ENCODE measurements at regions not wholly inside any gene's neighbourhood (a gene's known extent, or its start where the extent isn't known, plus 50 kb on each side); places are given as distances from the start of the nearest gene placed in this dataset.

DNA sequence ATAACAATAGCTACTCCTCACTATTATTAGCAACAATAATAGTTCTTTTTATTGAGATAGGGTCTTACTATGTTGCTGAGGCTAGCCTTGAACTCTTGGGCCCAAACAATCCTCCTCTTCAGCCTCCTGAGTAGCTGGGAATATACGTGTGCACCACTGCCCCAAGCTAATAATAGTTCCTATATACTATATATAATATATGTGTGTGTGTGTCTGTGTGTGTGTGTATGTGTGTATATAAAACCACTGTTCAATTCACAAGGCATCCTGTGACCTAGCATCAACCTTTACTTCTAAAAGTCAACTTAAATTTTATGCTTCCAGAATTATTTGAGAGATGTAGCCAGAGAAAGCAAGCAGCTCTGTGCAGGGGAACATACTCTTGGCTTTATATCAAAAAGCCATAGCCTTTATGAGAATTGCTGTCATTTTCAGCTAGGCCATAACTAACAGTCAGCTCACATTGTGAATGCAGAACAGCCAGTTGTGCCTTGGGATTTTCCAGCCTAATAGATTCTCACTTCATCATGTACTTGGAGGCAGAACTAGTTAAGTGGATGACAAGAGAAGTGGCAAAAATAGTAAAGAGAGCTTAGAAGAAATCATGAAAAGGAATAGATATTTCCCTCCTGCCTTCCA, 665.5 kb downstream of the NYAP2 start:
- DNase-seq: no peak

DNA sequence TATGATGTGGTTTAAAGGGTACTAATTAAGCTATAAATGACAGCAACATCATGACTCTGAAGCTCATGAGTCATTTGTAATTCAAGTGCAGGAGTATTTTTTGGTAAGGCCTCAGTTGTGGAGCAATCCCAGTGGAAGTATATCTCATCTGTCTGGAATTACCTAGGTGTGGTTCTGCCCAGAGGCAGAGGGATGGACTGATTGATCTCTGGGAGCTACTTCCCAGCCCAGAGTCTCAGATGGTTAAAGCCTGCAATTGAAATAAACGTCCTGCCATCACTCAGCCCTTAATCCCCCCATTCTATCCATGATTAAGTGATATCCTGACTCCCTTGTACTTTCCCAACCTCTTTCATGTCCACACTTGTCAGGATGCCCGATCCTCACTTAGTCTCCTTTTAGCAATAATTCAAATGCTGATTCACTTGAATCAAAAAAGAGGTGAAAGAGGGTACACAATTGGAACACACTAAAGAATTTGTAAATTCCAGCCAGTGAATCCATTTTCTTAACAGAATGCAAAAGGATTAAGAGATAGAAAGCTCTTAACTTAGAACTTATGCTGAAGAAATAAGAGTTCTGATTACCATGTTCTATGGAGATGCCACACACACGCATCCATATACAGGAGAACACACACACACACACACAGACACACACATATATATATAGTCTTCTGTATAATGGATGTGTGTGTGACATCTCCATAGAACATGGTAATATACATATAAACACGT, 664.4 kb downstream of the NYAP2 start:
- DNase-seq: no peak

DNA sequence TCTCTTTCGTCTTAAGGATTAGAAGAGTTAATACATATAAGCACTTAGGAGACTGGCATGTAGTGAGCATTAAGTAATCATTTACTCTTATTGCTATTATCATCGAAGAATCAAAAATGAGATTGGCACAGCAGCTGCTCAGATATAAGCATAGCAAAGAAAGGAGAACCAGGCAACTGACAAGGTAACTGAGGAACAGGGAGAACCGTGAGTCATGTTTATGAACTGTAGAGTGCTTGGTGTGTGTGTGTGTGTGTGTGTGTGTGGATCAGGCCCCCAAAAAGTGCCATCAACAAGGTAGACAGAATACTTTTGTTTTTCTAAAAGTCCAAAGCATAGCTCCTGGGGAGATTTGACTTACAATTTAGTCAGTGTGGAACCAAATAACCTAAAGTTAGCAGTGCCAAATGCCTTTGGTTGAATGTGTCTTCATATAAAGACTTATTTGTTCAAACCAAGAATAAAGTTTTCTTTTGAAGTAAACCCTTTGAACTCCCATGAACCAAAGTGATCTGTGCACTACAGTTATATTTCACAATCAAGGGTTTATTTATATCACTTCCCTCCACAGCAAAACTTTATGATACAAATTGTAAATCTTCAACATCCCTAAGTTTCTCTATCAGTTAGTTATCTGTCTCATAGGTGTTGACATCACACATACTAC, 660.6 kb downstream of the NYAP2 start:
- no peak for DNase-seq

DNA sequence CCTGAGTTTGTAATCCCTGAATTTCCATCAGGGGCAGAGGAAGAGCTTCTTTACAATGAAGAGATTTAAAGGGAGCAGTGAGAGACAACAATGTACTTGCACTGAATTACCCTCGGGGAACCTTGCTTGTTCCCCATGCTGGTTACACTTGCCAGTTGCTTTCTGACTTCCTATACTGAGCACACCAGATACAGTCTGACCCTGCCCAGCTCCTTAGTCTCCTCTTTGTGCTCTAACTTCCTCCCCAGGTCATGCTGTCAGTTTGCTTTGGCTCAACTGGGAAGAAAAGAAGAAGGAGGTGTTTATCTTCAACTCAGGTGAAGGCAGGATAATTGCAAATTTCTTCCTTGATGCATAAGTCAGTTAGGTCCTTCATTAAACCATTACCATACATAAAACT, 658.4 kb downstream of the NYAP2 start:
- DNase-seq: no peak

DNA sequence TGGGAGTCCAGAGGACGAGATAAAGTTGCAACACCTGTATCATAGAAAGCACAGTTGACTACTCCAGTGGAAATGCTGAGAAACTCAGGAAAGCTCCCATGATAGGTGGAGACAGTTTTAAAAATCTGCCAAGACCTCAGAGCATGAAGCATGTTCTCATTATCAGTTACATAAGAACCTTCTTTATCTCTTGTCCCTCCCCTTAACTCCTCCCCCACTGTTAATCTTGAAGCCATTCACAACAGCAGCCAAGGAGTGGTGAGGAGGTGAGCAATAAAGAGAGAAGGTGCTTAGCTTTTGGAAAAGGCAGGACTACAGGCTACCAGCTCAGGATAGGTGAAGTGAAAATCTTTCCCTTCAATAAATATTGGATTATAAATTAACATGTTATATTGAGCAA, 657.9 kb downstream of the NYAP2 start:
- no peak for DNase-seq

DNA sequence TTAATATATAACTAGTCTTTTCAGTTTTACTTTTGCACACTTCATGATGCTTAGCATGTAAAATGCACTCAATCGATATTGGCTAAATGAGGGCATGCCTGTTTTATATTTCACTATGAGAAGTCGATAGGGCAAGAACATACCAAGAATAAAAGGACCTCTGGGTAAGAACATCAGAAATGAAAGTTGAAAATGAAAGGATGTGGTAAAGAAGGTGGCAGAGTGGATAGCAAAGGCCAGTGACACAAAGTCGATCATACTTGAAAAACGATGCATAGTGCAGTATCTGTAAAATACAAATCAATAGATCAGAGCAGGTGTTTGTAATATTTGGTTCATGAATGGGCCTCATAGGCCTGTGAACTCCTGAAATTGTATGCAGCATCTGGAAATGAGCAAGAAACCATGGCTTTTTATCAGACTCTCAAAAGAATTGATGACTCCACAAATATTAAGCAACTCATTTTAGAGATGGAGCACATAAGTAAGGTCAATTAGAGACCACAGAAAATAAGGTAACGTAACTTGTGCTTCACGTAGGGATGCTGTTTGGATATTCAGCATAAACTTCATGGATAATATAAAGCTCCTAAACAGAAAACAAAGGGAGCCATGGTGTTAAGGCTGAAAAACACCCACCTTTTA, 653.4 kb downstream of the NYAP2 start:
- DNase-seq: no peak

DNA sequence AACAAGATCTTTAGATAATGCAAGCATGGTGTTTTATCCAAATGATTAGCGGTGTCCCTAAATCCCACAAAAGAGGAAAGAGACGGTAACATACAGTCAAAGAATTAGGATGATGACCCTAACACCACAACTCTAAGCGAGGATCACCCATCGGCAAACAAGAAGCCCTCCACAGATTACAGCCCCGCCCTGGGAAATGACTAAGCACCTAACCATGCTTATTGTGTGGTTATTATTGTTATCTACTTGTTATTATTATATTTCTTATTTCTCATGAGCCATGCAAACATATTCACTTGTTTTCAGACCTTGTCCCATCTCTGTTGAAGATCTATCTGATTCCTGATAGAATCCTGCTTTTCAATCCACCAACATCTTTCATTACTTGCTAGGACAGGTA, 651.3 kb downstream of the NYAP2 start:
- DNase-seq: no peak

DNA sequence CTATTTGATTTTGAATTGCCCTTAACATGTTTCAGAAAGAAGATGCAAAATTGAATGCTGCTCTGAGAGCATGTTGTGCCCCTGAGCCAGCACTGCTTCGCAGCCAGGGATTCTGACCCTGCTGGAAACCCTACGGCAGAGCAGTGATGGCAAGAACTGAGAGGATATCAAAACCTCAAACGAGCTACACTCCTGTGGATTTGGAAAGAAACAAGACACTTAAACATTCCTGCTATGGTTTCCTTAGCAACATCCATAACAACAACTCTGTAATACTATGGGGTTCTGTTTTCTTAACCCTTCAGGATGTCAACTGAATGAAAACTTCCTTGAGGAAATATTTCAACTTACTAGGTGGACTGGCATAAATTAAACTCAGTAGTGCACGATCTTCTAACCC, 649.1 kb downstream of the NYAP2 start:
- DNase-seq: no peak

DNA sequence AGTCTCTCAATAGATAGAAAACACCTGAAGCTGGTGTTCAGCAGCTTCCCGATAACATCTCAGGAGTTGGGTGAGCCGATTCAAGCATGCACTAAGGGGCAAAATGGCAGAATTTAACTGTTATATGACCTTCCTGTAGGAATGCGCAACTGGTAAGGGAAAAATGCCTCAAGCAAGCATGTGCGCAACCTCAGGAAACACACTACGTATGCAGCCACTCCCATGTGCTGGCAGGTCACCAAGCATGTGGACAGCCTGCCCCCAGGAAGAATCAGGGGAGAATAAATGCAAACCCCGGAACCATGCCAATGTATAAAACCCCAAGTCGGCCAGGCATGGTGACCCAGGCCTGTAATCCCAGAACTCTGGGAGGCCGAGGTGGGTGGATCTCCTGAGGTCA, 645.6 kb downstream of the NYAP2 start:
- DNase-seq: no peak

DNA sequence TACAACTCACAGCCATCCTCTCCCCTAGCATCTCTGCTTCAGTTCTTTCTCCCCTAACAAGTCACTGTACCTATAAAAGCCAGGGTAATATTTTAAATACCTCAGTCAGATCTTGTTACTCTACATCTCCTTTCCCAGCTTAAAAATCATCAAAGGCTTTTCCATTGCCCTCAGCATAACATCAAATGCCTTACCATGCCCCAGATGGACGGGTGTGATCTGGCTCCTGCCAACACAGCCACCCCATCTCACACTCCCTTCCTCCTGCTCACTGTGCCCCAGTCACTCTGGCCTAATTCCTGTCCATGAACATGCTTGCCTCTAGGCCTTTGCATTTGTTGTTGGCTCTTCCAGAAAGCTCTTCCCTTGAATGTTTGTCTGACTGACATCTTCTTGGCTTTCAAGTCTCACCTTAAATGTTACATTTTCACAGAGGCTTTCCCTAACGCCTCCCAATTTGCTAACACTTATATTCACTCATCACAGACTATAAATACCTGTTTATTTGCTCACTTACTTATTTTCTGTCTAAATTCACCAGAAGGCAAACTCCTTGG, 640.9 kb downstream of the NYAP2 start:
- DNase-seq: no peak

DNA sequence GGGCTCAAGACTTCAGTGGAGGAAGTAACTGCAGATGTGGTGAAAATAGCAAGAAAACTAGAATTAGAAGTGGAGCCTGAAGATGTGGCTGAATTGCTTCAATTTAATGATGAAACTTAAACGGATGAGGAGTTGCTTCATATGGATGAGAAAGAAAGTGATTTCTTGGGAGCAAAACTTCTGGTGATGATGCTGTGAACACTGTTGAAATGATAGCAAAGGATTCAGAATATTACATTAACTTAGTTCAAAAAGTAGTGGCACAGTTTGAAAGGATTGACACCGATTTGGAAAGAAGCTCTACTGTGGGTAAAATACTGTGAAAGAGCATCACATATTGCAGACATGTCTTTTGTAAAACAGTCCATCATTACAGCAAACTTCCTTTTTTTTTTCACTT, 638.0 kb downstream of the NYAP2 start:
- no peak for DNase-seq

DNA sequence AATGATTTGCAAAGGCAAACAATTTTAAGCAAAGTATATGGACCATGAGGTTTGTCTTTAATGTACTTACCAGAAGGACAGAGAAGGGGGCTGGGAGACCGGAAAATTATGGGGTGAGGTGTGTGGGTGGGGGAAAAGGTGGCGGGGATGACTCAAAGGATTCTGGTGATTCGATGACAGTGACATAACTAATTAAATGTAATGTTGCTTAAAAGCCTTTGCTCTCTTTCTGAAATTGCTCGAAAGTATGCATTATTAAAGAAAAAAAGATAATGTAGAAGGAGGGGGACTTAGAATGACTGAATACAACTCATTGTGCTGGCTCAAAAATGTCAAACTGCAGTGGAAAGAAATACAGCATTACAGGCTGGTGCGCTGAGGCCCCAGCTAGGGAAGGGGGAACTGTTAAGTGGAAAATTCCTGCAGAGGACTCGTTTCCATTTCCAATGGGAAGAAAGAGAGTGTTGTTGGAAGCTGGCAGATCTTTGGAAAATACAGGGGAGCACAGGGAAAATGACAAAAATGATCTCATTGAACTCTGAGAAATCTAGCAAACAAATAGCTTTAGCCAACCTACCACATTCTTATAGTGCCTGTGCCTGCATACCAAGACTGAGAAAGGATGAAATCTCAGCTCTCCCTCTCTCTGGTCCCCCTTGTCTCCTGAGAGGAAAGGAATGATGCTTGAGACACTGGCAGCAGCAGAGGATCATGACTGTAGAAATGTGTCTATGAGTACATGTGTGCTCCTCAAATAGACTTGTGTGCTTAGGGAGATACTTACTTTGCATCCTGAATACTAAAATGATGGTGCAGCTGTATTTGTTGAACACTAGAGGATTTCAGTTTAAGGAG, 632.4 kb downstream of the NYAP2 start:
- no peak for DNase-seq

DNA sequence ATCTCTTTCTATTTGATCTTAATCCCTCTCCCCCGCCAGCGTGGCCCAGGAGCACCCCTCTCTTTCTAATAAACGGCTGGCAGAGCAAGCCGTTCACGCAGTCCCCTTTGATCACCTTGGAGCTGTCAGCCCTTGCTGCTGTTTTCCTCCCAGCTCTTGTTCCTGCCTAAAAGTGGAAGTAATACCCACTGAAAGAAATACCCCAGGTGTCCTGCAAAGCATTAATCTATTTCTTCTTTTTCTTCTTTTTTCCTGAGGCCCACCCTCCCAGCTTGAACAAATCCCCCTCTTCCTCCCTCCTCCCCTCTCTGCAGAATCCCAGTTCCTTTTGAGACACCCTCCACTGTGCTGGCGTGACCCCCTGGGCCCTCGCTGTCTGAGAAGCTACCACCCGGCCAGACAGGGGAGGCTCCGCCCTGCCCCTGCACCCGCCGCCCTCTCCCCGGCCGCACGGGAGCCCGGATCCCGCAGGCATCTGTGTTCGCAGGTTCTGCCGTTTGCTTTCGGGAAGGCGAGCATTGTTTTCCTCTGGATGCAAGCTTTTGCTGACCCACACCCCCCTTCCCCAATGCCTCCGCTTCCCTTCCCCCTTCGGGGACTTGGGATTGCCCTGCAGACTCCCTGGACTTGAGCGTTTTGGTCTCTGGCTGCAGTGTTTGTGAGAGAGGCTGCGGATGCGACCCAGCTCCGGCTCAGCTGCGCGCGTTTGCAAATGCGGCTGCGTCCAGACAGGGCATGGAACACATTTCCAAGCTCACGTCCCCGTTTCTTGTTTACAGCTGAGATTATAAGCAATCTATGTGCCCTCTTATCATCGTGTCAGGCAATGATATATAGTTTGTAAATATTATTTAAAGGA, 631.5 kb downstream of the NYAP2 start:
- DNase-seq: no peak

DNA sequence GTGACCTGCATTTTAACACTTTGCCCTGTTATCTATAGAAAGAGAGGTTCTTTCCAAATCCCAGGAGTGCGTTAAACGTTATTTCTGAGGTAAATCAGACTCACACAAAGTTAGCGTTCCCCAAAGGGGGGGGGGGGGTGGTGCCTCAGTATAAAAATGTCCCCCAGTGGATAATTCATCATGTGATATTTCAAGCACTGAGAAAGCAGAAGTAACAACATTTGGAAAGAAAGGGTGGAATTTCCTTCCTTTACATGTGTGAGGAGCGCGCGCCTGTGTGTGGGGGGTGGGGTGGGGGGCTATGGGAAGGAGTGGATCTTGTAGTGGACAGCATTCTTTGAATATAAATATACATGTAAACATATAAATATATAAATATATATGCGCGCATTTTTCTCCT, 630.9 kb downstream of the NYAP2 start:
- no peak for DNase-seq

DNA sequence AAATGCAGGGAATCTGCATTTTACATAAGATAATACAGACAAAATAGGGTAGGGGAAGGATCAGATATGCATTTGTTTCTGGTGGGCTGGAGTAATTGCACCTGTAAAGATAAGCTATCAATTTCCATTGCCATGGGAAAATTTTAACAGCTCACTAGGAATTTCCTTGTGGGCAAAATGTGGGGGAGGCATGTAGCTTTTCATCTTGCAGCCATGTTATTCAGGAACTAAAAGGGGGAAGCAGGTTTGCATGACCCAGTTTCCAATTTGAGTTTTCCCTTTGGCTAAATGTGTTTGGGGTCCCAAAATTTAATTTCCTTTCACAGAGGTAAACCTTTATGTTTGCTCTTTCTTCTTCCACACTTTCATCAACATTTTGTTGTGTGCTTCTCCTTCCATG, 624.4 kb downstream of the NYAP2 start:
- DNase-seq: no peak

DNA sequence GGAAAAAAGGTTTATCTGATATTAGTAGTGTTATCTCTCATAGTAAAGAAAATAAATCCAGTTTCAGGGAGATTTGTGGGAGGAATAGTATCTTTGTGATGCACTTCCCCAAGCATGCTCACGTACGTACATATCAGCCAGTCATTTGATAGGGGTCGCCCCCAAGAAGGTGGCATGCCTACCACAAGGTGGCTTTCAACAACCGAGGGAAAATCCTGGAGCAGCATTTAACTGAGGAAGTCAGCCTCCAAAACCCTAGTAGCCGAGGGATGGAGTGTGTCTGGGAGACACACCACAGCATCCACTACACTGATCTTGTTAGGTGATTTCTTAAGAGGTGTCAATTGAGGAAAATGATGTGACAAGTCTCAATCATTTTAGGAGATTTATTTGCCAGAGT, 623.9 kb downstream of the NYAP2 start:
- no peak for DNase-seq

DNA sequence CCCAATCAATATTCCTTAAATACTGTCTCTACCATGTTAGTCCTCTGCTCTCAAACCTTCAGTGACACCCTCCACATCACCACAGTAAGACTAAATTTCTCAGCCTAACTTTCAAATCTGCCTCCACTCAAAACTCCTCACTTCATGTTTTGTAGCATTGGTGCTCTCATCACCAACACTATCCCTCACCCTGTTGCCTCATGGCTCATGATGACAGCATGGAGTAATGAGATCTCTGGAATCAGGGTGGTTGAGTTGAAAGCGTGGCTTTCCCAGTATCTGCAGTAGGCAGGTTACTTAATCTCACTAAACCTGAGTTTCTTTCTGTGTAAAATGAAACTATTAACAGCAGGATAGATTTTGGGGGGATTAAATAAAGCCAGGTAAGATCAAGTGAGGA, 621.4 kb downstream of the NYAP2 start:
- no peak for DNase-seq

DNA sequence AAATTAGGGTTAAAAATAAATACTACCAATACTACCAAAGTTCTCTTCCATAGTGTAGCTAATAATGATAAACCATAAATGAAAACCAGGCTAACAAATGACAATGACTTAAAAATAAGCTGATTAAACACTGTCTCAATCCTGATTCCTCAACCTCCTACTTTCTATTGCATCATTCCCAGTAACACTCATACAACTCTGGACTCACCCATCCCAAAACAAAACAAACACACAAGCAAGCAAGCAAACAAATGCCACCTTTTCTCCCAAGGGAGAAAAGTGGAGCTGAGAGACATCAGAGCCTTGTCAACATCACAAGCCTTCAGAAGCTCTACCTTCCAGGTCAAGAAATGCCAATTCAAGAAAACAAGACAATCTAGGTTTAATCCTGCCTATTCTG, 620.7 kb downstream of the NYAP2 start:
- DNase-seq: no peak

DNA sequence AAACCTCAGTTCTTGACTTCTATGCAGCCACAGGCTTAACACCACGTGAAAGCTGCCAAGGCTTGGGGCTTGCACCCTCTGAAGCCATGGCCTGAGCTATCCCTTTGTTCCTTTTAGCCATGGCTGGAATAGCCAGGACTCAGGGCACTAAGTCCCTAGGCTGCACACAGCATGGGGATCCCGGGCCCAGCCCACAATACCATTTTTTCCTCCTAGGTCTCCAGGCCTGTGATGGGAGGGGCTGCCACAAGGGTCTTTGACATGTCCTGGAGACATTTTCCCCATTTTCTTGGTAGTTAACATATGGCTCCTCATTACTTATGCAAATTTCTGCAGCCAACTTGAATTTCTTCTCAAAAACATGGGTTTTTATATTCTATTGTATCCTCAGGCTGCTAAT, 619.1 kb downstream of the NYAP2 start:
- no peak for DNase-seq

DNA sequence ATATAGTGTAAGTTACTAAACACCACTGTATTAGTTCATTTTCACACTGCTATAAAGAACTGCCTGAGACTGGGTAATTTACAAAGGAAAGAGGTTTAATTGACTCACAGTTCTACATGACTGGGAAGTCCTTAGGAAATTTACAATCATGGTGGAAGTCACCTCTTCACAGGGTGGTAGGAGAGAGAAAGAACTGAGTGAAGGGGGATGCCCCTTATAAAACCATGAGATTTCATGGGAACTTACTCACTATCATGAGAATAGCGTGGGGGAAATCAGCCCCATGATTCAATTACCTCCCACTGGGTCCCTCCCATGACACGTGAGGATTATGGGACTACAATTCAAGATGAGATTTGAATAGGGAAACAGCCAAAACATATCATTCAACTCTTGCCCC, 618.0 kb downstream of the NYAP2 start:
- no peak for DNase-seq

DNA sequence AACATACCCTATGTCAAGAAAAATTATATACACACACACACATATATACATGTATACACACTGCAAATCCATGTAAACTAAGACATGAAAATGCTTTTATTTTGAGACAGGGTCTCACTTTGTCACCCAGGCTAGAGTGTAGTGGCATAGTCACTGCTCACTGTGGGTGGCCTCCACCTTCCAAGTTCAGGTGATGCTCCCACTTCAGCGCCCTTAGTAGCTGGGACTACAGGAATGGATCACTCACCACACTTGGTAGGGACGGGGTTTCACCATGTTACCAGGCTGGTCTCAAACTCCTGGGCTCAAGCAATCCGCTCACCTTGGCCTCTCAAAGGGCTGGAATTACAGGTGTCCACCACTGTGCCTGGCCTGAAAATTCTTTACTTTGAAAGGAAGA, 617.6 kb downstream of the NYAP2 start:
- DNase-seq: no peak

Measured in NCI-H2107 (cell line).